ENCODE measurements at regions not wholly inside any gene's neighbourhood (a gene's known extent, or its start where the extent isn't known, plus 50 kb on each side); places are given as distances from the start of the nearest gene placed in this dataset.
A peak's percentile ranks its signal among the peaks of the same experiment; 100 is the strongest.

DNA sequence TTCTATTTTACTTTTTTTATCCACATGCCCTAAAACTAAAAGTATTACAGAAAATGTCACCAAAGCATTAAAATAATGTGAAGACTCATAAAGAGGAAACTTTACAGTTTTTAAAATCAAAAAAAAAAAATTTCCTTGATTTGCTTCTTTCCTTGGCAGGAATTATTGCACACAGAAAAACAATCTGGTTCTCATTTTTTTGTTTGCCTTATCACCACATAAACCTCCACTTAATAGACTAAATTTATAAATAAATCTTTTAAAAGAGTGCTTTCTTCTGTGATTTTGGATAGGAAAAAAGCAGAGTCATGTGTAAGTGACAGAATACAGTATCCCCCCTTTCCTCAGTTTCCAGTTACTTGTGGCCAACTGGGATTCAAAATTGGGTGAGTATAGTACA is 695.1 kb upstream of the CITED2 start:
- Histone ChIP-seq H3K27me3 (replicated peaks; ENCODE audit: insufficient read depth) (no peaks in the 10 kb centered on the region), H3K4me3 (no peak overlapping the region), H3F3A (ENCODE audit: insufficient read depth) (peaks cover 46% of the 10 kb centered on the region), H4K20me1 (ENCODE audit: insufficient read depth) (no peaks in the 10 kb centered on the region), H3K27ac (peak overlapping the region; percentile 72), H3K9ac (no peak overlapping the region), H3K4me1 (ENCODE audit: insufficient read depth) (peaks cover 51% of the 10 kb centered on the region), H3K4me2 (ENCODE audit: unreplicated experiment) (peak overlapping the region; percentile 23), H3K79me2 (ENCODE audit: insufficient read depth) (no peaks in the 10 kb centered on the region), H2AFZ (peak overlapping the region; percentile 23), H3K36me3 (ENCODE audit: low read depth) (no peaks in the 10 kb centered on the region), H3K9me2 (ENCODE audit: insufficient read depth) (no peaks in the 10 kb centered on the region), H3K9me3 (ENCODE audit: low read depth) (no peaks in the 10 kb centered on the region)
- TF ChIP-seq EZH2 (IDR thresholded peaks at IDR 0.05; ENCODE audit: insufficient read depth, poor library complexity, severe bottlenecking) (no peak), EZH2phosphoT487 (IDR thresholded peaks at IDR 0.05; ENCODE audit: insufficient read depth, low read depth) (no peak)
- DNase-seq, result no peak
- in situ Hi-C loops (cut with MboI), result loop anchor here (25.0 kb wide), 1 partner anchor 1493 kb away; no protein-coding TSS in a partner anchor

DNA sequence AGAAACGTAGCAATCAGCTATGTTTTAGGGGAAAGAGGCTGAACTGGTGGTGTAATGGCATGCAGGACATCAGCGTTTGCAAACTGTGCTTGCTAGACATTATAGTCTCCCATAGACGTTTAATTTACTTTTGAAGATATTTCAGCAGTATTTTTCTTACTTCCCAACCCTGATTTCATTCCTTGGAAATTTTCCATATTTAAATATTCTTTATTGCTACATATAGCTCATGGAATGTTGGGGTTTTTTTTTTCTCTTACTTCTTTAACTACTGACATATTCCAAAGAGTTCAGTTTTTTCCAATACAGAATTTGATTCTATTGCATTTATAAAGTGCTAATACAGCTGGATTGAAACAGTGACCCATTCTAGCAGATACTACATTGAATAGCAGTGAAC is 694.4 kb upstream of the CITED2 start:
- Histone ChIP-seq H4K20me1 (ENCODE audit: insufficient read depth) (no peaks in the 10 kb centered on the region), H2AFZ (no peak overlapping the region), H3K36me3 (ENCODE audit: low read depth) (no peaks in the 10 kb centered on the region), H3K79me2 (ENCODE audit: insufficient read depth) (no peaks in the 10 kb centered on the region), H3F3A (ENCODE audit: insufficient read depth) (peaks cover 45% of the 10 kb centered on the region), H3K9me2 (ENCODE audit: insufficient read depth) (no peaks in the 10 kb centered on the region), H3K9ac (no peak overlapping the region), H3K4me1 (ENCODE audit: insufficient read depth) (peaks cover 51% of the 10 kb centered on the region), H3K9me3 (ENCODE audit: low read depth) (no peaks in the 10 kb centered on the region), H3K27me3 (replicated peaks; ENCODE audit: insufficient read depth) (no peaks in the 10 kb centered on the region), H3K4me2 (ENCODE audit: unreplicated experiment) (no peak overlapping the region), H3K4me3 (no peak overlapping the region), H3K27ac (no peak overlapping the region)
- no peak for TF ChIP-seq EZH2phosphoT487 (IDR thresholded peaks at IDR 0.05; ENCODE audit: insufficient read depth, low read depth)
- no peak for TF ChIP-seq EZH2 (IDR thresholded peaks at IDR 0.05; ENCODE audit: insufficient read depth, poor library complexity, severe bottlenecking)
- DNase-seq, result no peak
- WGBS, 2 experiments (ENCODE audit: low coverage in 1 of 2, low lambda C conversion rate in 2 of 2, missing lambda C conversion rate in 2 of 2), result 87 to 88% methylated on average over 3 of the region's 3 CpGs
- in situ Hi-C loops (cut with MboI), result loop anchor here (25.0 kb wide), 1 partner anchor 1494 kb away; no protein-coding TSS in a partner anchor

DNA sequence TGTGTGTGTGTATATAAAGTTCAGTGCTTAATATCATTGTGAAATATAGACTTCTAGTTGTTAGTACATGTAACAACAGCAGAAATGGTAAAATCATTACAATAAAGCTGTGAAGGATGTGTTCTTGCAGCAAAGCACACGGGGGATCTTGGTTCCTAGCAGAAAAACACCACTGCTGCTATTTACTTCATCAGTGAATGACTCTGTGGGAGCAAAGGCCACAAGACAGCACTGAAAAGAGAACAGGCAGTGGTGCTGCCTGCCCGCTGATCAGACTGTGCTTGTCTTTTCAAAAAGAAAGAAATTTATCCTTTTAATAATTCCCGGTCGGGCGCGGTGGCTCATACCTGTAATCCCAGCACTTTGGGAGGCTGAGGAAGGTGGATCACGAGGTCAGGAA is 689.9 kb upstream of the CITED2 start:
- 89 to 94% methylated on average over 7 of the region's 7 CpGs for WGBS, 2 experiments (ENCODE audit: low coverage in 1 of 2, low lambda C conversion rate in 2 of 2, missing lambda C conversion rate in 2 of 2)
- no peaks in the 10 kb centered on the region for H3K9me2 ChIP-seq (ENCODE audit: insufficient read depth)
- no peak overlapping the region for H3K4me3 ChIP-seq
- H3K4me2 ChIP-seq (ENCODE audit: unreplicated experiment), result no peak overlapping the region
- H3K9ac ChIP-seq, result no peak overlapping the region
- DNase-seq, result no peak
- H3K27ac ChIP-seq, result no peak overlapping the region
- H3K36me3 ChIP-seq (ENCODE audit: low read depth), result no peaks in the 10 kb centered on the region
- no peaks in the 10 kb centered on the region for H3K27me3 ChIP-seq (replicated peaks; ENCODE audit: insufficient read depth)
- TF ChIP-seq EZH2 (IDR thresholded peaks at IDR 0.05; ENCODE audit: insufficient read depth, poor library complexity, severe bottlenecking) (no peak), EZH2phosphoT487 (IDR thresholded peaks at IDR 0.05; ENCODE audit: insufficient read depth, low read depth) (no peak)
- in situ Hi-C loops (cut with MboI), result loop anchor here (25.0 kb wide), 1 partner anchor 1498 kb away; no protein-coding TSS in a partner anchor
- H3F3A ChIP-seq (ENCODE audit: insufficient read depth), result peaks cover 45% of the 10 kb centered on the region
- H2AFZ ChIP-seq, result no peak overlapping the region
- H3K79me2 ChIP-seq (ENCODE audit: insufficient read depth), result no peaks in the 10 kb centered on the region
- no peaks in the 10 kb centered on the region for H3K9me3 ChIP-seq (ENCODE audit: low read depth)
- H4K20me1 ChIP-seq (ENCODE audit: insufficient read depth), result no peaks in the 10 kb centered on the region
- peaks cover 48% of the 10 kb centered on the region for H3K4me1 ChIP-seq (ENCODE audit: insufficient read depth)

DNA sequence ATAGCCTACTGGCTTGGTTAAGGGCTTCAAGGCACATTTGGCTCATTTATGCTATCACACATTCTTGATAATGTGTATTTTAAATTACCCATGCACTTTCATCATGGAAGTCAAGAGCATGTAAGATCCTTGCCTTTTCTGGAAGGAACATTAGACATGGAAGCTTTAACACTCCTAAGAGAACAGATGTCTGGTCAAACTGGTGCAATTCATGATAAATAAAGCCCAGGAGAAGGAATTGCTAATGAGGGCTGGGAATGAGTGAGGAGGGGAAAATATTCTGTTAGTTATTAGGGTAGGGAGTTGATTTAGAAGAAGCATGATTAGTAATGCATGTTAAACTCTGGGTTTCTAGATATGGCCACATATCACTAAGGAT is 688.6 kb upstream of the CITED2 start:
- Histone ChIP-seq H3K4me2 (ENCODE audit: unreplicated experiment) (peak overlapping the region; percentile 36), H3F3A (ENCODE audit: insufficient read depth) (peaks cover 43% of the 10 kb centered on the region), H3K9ac (peak overlapping the region; percentile 23), H2AFZ (peak overlapping the region; percentile 3), H3K9me3 (ENCODE audit: low read depth) (no peaks in the 10 kb centered on the region), H3K36me3 (ENCODE audit: low read depth) (no peaks in the 10 kb centered on the region), H3K4me1 (ENCODE audit: insufficient read depth) (peaks cover 42% of the 10 kb centered on the region), H3K79me2 (ENCODE audit: insufficient read depth) (no peaks in the 10 kb centered on the region), H4K20me1 (ENCODE audit: insufficient read depth) (no peaks in the 10 kb centered on the region), H3K9me2 (ENCODE audit: insufficient read depth) (no peaks in the 10 kb centered on the region), H3K27ac (peak overlapping the region; percentile 91), H3K27me3 (replicated peaks; ENCODE audit: insufficient read depth) (no peaks in the 10 kb centered on the region), H3K4me3 (no peak overlapping the region)
- no peak for DNase-seq
- no peak for TF ChIP-seq EZH2 (IDR thresholded peaks at IDR 0.05; ENCODE audit: insufficient read depth, poor library complexity, severe bottlenecking)
- no peak for TF ChIP-seq EZH2phosphoT487 (IDR thresholded peaks at IDR 0.05; ENCODE audit: insufficient read depth, low read depth)
- in situ Hi-C loops (cut with MboI), result loop anchor here (25.0 kb wide), 1 partner anchor 1499 kb away; no protein-coding TSS in a partner anchor

Data from GM23248 (cell line).